22Rv1 (cell line): ENCODE measurements at regions not wholly inside any gene's neighbourhood (a gene's known extent, or its start where the extent isn't known, plus 50 kb on each side); places are given as distances from the start of the nearest gene placed in this dataset.

Source experiments
- ZFX ChIP-seq: fragments of 450-650 bp; IDR thresholded peaks from 2 replicates; pipeline ENCODE4 v1.6.1; 2017; ENCODE audit warnings: antibody characterized with exemption, borderline replicate concordance
- TF ChIP-seq, protein P1 (sequence below): fragments of 450-650 bp; IDR thresholded peaks from 2 replicates; pipeline ENCODE4 v1.5.1; 2017; ENCODE audit warnings: mild to moderate bottlenecking

DNA sequence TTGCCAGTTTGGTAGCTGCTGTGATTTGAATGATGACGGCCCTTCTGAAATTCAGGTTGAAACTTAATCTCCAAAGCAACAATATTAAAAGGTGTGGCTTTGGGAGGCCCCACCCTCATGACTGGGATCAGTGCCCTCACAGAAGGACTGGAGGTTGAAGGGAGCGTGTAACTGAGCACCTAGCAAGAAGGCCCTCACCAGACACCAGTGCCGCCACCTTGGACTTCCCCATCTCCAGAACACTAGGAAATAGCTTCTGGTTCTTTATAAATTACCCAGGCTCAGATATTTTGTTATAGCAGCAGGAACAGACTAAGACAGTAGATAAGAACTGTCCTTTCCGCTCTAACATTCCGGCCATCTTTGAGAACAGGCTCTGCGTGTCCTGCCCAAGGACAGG is 243.1 kb downstream of the DLL1 start:
- TF ChIP-seq, protein P1, sequence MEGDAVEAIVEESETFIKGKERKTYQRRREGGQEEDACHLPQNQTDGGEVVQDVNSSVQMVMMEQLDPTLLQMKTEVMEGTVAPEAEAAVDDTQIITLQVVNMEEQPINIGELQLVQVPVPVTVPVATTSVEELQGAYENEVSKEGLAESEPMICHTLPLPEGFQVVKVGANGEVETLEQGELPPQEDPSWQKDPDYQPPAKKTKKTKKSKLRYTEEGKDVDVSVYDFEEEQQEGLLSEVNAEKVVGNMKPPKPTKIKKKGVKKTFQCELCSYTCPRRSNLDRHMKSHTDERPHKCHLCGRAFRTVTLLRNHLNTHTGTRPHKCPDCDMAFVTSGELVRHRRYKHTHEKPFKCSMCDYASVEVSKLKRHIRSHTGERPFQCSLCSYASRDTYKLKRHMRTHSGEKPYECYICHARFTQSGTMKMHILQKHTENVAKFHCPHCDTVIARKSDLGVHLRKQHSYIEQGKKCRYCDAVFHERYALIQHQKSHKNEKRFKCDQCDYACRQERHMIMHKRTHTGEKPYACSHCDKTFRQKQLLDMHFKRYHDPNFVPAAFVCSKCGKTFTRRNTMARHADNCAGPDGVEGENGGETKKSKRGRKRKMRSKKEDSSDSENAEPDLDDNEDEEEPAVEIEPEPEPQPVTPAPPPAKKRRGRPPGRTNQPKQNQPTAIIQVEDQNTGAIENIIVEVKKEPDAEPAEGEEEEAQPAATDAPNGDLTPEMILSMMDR, result no peak
- TF ChIP-seq ZFX, result no peak
